ENCODE measurements at regions not wholly inside any gene's neighbourhood (a gene's known extent, or its start where the extent isn't known, plus 50 kb on each side); places are given as distances from the start of the nearest gene placed in this dataset.
A peak's percentile ranks its signal among the peaks of the same experiment; 100 is the strongest.
"Not testable (repeated sequence)": the region's sequence is repeated elsewhere in the genome, so short reads cannot be mapped to it uniquely, and the experiment has no call there.

GRCh38 chr17:37830151-37830993 lies 85.5 kb upstream of the HNF1B start:
- intact Hi-C loops (cut with DNase I) = no loop called here
- ATAC-seq (ENCODE audit: poor library complexity) (no peak), DNase-seq (no peak)

GRCh38 chr17:37829592-37830123 lies 84.8 kb upstream of the HNF1B start:
- intact Hi-C loops (cut with DNase I) = no loop called here

DNA sequence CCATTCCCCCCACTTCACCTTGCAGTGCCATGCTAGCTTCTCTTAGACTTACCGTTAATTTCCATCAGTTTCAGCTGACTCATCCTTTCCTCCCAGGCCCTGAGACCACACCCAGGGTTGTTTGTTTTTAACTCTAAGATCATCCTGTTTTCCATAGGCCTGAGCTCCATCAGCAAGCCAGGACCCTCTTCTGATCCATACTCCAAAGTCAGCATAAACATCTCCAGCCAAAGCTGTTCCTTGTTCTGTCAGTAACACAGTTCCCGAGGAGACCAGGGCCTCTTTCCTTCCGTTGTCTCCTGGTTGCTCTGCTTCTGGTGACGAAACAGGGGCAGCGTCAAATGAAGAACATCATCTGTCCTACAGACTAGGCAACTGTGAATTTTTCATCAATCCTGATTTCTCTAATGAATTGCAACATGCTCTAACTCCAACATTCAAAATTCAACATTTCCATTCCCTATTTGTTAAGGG lies 83.8 kb upstream of the HNF1B start:
- ATAC-seq (ENCODE audit: poor library complexity) = peak; percentile 51
- no peak for DNase-seq
- intact Hi-C loops (cut with DNase I) = no loop called here

More at GRCh38 chr17:37829592-37830123, 84.8 kb upstream of the HNF1B start:
- DNase-seq (no peak), ATAC-seq (ENCODE audit: poor library complexity) (no peak)

DNA sequence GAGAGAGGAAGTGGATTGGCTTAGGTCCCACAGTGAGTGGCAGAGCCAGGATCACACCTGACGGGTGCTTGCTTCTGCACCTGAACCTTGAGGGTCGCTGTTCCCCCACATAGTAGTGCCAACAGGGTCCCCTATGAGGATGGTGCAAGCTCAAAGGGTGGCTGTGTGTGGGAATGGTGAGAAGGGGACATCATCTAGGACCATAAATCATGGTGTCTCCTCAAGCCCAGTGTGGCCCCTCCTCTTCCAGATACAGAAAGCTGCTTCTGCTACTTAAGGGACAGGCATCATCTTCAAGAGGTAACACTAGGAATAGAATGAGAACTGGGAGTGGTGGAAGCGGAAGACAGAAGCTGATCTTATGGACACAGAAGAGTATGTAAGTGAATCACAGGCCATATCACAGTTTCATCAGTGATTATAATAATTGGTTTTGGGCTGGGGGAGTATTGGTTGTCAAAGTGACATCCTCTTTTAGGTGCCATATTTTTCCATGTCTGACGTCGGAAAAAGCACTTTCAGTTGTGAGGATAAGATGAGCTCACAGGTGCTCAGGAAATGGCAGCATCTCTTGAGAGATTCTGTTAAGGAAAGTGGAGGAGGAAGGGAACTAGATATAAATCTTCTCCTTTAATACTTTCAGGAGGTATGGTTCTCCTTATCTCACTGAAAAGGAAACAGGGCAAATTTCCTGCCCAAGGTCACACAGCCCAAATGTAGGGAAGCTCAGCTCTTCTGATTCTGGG lies 83.2 kb upstream of the HNF1B start:
- ATAC-seq (ENCODE audit: poor library complexity) = no peak
- DNase-seq = no peak
- intact Hi-C loops (cut with DNase I) = no loop called here

- peak; percentile 58 for DNase-seq
- intact Hi-C loops (cut with DNase I) = no loop called here
- ATAC-seq (ENCODE audit: poor library complexity) = peak; percentile 73
Measured at GRCh38 chr17:37826497-37827430, 81.9 kb upstream of the HNF1B start.

DNA sequence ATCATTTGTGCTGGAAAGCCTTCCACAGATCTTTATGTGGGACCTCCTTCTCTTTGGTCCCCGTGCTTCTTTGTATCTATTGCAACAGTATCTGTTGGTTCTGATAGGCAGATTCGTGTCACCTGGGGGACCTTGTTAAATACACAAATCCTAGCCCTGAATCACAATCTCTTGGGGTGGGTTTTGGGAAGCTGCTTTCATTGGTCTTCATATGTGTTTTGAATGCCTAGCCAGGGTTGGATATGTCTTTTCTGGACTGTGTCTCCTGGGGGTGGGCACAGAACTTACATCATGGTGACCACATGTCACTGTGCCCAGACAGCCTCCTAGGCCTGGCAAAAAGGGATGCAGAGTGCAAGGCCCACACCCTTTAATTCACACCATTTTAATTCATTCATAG lies 81.0 kb upstream of the HNF1B start:
- intact Hi-C loops (cut with DNase I) = no loop called here
- DNase-seq (no peak), ATAC-seq (ENCODE audit: poor library complexity) (no peak)

GRCh38 chr17:37824534-37825485 lies 80.0 kb upstream of the HNF1B start:
- DNase-seq (no peak), ATAC-seq (ENCODE audit: poor library complexity) (no peak)
- intact Hi-C loops (cut with DNase I) = no loop called here

DNA sequence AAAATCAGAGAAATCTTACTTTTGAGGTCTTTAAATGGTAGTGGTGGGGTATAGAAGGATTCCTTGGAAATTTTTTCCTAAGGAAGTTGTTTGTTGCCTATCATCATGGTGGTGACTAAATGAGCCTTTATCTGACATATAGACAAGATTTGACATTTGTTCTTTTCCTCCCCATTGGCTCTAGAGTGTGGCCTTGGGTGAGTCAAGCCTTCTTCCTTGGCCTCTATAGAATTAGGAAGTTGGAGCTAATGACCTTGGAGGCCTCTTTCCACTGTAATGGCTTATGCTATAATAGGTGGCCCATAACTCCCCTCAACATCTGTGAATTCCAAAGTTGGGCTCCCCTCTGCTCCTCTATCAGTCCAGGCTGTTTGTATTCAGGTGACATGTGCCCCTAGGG lies 79.1 kb upstream of the HNF1B start:
- no peak for DNase-seq
- intact Hi-C loops (cut with DNase I) = no loop called here
- no peak for ATAC-seq (ENCODE audit: poor library complexity)

DNA sequence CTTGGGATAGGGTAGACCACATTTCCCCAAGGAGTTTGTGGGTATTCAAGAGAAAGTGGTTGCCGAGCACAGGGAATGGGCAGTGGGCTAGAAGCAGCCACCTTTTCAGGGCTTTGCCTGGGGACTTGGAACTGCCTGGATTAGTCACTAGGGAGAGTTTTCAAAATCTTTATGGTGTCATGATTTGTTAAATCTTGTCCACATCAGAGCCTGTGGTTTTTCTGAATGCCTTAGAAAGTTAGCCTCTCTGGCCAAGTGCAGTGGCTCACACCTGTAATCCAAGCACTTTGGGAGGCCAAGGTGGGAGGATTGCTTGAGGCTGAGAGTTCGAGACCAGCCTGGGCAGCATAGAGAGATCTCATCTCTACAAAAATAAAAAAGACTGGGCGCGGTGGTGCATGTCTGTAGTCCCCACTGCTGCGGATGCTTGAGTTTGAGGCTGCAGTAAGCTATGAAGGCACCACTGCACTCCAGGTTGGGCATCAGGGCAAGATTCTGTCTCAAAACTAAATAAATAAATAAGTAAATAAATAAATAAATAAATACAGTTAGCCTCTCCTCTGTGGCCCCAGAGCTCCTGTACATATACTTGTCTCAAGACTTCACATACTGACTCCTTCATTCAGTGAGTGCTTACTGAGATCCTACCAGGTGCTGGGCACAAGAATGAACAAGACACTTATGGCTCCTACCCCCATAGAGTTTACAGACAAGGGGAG lies 76.3 kb upstream of the HNF1B start:
- DNase-seq (no peak), ATAC-seq (ENCODE audit: poor library complexity) (no peak)
- intact Hi-C loops (cut with DNase I) = no loop called here

- ATAC-seq (ENCODE audit: poor library complexity) = no peak
- intact Hi-C loops (cut with DNase I) = no loop called here
- DNase-seq = no peak
Measured at GRCh38 chr17:37820313-37820994, 75.6 kb upstream of the HNF1B start.

GRCh38 chr17:37818689-37819088 lies 73.8 kb upstream of the HNF1B start:
- intact Hi-C loops (cut with DNase I) = no loop called here
- no peak for DNase-seq
- ATAC-seq (ENCODE audit: poor library complexity) = no peak

- intact Hi-C loops (cut with DNase I) = no loop called here
- DNase-seq (no peak), ATAC-seq (ENCODE audit: poor library complexity) (no peak)
Measured at GRCh38 chr17:37816950-37817349, 72.1 kb upstream of the HNF1B start.

- DNase-seq (no peak), ATAC-seq (ENCODE audit: poor library complexity) (no peak)
- intact Hi-C loops (cut with DNase I) = no loop called here
Measured at GRCh38 chr17:37815536-37815935, 70.7 kb upstream of the HNF1B start.

DNA sequence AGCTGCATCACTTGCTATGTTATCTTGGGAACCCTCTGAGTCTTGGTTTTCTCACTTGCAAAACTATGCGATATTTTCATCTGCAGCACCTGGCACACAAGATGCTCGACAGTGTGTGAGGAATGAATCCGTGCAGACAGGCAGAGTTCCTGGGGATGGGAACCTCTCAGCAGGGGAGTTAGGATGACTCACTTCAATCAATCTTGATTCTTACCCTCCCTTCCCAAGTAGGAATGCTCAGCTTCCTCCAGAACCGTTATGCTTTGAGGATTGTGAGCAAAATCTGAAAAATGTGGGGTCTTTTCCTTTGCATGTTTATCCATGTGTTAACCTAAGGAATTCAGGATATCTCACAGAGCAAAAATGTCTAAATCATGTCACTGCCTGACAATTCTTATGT lies 68.9 kb upstream of the HNF1B start:
- no peak for ATAC-seq (ENCODE audit: poor library complexity)
- no peak for DNase-seq
- intact Hi-C loops (cut with DNase I) = no loop called here

- intact Hi-C loops (cut with DNase I); DNase-seq; ATAC-seq (ENCODE audit: poor library complexity): not testable (repeated sequence)
Measured at GRCh38 chr17:37808846-37809245, 64.0 kb upstream of the HNF1B start.

GRCh38 chr17:37802712-37803416 lies 58.0 kb upstream of the HNF1B start:
- no peak for DNase-seq
- intact Hi-C loops (cut with DNase I) = no loop called here
- ATAC-seq (ENCODE audit: poor library complexity) = peak; percentile 31

All from Right ventricle myocardium superior (tissue), 1 donor.